Caco-2 (cell line): ENCODE measurements at regions not wholly inside any gene's neighbourhood (a gene's known extent, or its start where the extent isn't known, plus 50 kb on each side); places are given as distances from the start of the nearest gene placed in this dataset.

Source experiments
- BruUV-seq: library from RNA; stranded (reverse); fragments of 400-500 nt; replicated peaks from 2 replicates; lab custom pipeline; 2021; lab: Mats Ljungman, UMichigan
- CTCF ChIA-PET: fragments of 300-600 bp; sonication (Branson Sonifier 250); formaldehyde crosslinking; loops from one replicate; lab custom pipeline; 2022; ENCODE audit warnings: antibody characterized with exemption; lab: Charles Lee
- POLR2A ChIA-PET: fragments of 300-600 bp; sonication (Branson Sonifier 250); formaldehyde crosslinking; loops from one replicate; lab custom pipeline; 2022; ENCODE audit warnings: antibody characterized with exemption; lab: Charles Lee
- DNase-seq, 2 experiments: peaks; one replicate each; pipeline versions ENCODE4 v3.0.0 to v3.0.0-alpha.2; 2020 to 2022
- H3K27me3 ChIP-seq: replicated peaks from 2 replicates; pipeline ENCODE4 v1.6.0; 2011; ENCODE audit warnings: low read length; ENCODE audit not compliant: control insufficient read depth, insufficient read depth
- H3K36me3 ChIP-seq: 2 replicates; pipeline ENCODE4 v1.5.1; 2011; ENCODE audit warnings: low read length; ENCODE audit not compliant: control insufficient read depth, insufficient read depth
- H3K4me1 ChIP-seq: fragments of 250-450 bp; sonication (Bioruptor Pico); 2 replicates; pipeline ENCODE4 v1.5.1; 2020; ENCODE audit warnings: mild to moderate bottlenecking
- H3K4me3 ChIP-seq: 2 replicates; pipeline ENCODE4 v1.5.1; 2011; ENCODE audit warnings: low read depth, mild to moderate bottlenecking, control low read depth, low read length
- H3K9me3 ChIP-seq: fragments of 250-450 bp; sonication (Bioruptor Pico); 2 replicates; pipeline ENCODE4 v1.5.1; 2020; ENCODE audit warnings: mild to moderate bottlenecking, moderate library complexity
- H3K27ac Mint-ChIP-seq: one replicate; pipeline ENCODE4 v1.8.0; 2022; ENCODE audit warnings: mixed read lengths; ENCODE audit not compliant: unreplicated experiment
- H3K27me3 Mint-ChIP-seq: one replicate; pipeline ENCODE4 v1.8.0; 2022; ENCODE audit warnings: mixed read lengths; ENCODE audit not compliant: insufficient read depth, unreplicated experiment
- H3K36me3 Mint-ChIP-seq: one replicate; pipeline ENCODE4 v1.8.0; 2022; ENCODE audit warnings: mild to moderate bottlenecking, mixed read lengths; ENCODE audit not compliant: insufficient read depth, unreplicated experiment
- H3K4me1 Mint-ChIP-seq: one replicate; pipeline ENCODE4 v1.8.0; 2022; ENCODE audit warnings: low read depth, mixed read lengths; ENCODE audit not compliant: unreplicated experiment
- H3K4me3 Mint-ChIP-seq: one replicate; pipeline ENCODE4 v1.8.0; 2022; ENCODE audit warnings: mild to moderate bottlenecking, moderate library complexity, mixed read lengths; ENCODE audit not compliant: unreplicated experiment
- H3K9me3 Mint-ChIP-seq: one replicate; pipeline ENCODE4 v1.8.0; 2022; ENCODE audit warnings: mixed read lengths; ENCODE audit not compliant: unreplicated experiment
- intact Hi-C: fragments of 100-400 bp; cut with micrococcal nuclease; formaldehyde crosslinking; loops from one replicate; pipeline ENCODE4 v1.10.0; 2022; ENCODE audit not compliant: unreplicated experiment
- TF ChIP-seq, protein P1 (sequence below), 2 experiments: fragments of 200-600 bp in 1 of 2; IDR thresholded peaks; 1 replicate in 1 of 2; 2 replicates in 1 of 2; pipeline versions ENCODE4 v1.5.1 to v1.8.0; 2011 to 2022; ENCODE audit warnings: antibody characterized with exemption in 1 of 2, control low read depth in 1 of 2, inconsistent platforms in 1 of 2, low read depth in 1 of 2, low read length in 1 of 2, mild to moderate bottlenecking in 1 of 2, moderate library complexity in 1 of 2; ENCODE audit not compliant: insufficient read depth in 1 of 2, severe bottlenecking in 1 of 2, unreplicated experiment in 1 of 2

DNA sequence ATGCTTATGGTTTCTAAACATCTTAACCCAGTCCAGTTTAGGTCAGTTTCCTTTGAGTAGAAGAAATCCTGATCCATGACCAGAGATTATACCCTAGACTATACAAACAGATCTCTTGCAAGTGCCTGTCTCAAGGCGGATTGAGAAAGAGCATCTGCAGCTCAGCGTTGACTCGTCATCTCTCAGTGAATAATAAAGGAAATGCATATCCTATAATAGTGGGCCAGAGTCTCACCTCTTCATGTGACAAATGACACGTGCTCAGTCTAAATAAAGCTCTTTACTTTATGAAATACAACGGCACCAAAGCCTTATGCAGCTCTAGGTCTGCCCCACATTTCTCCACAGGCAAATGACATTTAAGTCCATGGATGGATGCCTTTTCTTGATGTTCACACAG is 179.4 kb upstream of the NR3C1 start:
- DNase-seq, result no peak
- no peaks in the 10 kb centered on the region for H3K27me3 Mint-ChIP-seq
- no peak overlapping the region for H3K27ac Mint-ChIP-seq
- ChIA-PET CTCF (no interaction called here), POLR2A (no interaction called here)
- Histone ChIP-seq H3K4me1 (peaks cover 24% of the 10 kb centered on the region), H3K36me3 (no peaks in the 10 kb centered on the region), H3K9me3 (no peaks in the 10 kb centered on the region), H3K4me3 (no peak overlapping the region), H3K27me3 (no peaks in the 10 kb centered on the region)
- TF ChIP-seq, protein P1, sequence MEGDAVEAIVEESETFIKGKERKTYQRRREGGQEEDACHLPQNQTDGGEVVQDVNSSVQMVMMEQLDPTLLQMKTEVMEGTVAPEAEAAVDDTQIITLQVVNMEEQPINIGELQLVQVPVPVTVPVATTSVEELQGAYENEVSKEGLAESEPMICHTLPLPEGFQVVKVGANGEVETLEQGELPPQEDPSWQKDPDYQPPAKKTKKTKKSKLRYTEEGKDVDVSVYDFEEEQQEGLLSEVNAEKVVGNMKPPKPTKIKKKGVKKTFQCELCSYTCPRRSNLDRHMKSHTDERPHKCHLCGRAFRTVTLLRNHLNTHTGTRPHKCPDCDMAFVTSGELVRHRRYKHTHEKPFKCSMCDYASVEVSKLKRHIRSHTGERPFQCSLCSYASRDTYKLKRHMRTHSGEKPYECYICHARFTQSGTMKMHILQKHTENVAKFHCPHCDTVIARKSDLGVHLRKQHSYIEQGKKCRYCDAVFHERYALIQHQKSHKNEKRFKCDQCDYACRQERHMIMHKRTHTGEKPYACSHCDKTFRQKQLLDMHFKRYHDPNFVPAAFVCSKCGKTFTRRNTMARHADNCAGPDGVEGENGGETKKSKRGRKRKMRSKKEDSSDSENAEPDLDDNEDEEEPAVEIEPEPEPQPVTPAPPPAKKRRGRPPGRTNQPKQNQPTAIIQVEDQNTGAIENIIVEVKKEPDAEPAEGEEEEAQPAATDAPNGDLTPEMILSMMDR (IDR thresholded peaks at IDR 0.05; ENCODE audit: insufficient read depth in 1 of 2, low read depth in 1 of 2, low read length in 1 of 2, severe bottlenecking in 1 of 2, unreplicated experiment in 1 of 2), result no peak
- BruUV-seq, result no TSS peak
- H3K36me3 Mint-ChIP-seq, result no peaks in the 10 kb centered on the region
- intact Hi-C loops, result no loop called here
- peaks cover 47% of the 10 kb centered on the region for H3K4me1 Mint-ChIP-seq
- no peak overlapping the region for H3K4me3 Mint-ChIP-seq
- H3K9me3 Mint-ChIP-seq, result no peaks in the 10 kb centered on the region

DNA sequence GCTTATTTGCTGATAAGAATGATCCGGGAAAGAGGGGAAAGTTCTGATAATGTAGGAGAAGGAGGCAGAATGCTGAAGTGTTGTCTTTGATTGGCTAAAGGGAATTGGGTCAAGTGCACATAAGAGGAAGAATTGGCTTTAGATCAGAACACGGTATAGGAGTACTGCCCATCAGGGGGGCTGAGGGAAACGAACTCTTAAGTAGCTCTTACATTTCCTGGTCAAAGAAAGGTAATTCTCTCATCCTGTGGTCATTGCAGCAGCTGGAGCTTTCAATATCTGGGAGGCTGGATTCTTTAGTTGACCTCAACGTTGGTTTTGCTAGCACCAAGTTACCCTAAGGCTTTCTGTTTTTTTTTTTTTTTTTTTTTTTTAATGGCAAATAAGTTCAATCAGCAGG is 178.7 kb upstream of the NR3C1 start:
- no peak for DNase-seq
- Mint-ChIP-seq H3K36me3 (no peaks in the 10 kb centered on the region), H3K27me3 (no peaks in the 10 kb centered on the region), H3K4me1 (peaks cover 41% of the 10 kb centered on the region), H3K9me3 (no peaks in the 10 kb centered on the region), H3K27ac (peak overlapping the region; percentile 27), H3K4me3 (no peak overlapping the region)
- BruUV-seq, result no TSS peak
- POLR2A ChIA-PET, result no interaction called here
- Histone ChIP-seq H3K36me3 (no peaks in the 10 kb centered on the region), H3K27me3 (no peaks in the 10 kb centered on the region), H3K9me3 (no peaks in the 10 kb centered on the region), H3K4me1 (peaks cover 22% of the 10 kb centered on the region), H3K4me3 (no peak overlapping the region)
- CTCF ChIA-PET, result no interaction called here
- TF ChIP-seq, protein P1 (IDR thresholded peaks at IDR 0.05; ENCODE audit: insufficient read depth in 1 of 2, low read depth in 1 of 2, low read length in 1 of 2, severe bottlenecking in 1 of 2, unreplicated experiment in 1 of 2), result no peak
- intact Hi-C loops, result no loop called here

DNA sequence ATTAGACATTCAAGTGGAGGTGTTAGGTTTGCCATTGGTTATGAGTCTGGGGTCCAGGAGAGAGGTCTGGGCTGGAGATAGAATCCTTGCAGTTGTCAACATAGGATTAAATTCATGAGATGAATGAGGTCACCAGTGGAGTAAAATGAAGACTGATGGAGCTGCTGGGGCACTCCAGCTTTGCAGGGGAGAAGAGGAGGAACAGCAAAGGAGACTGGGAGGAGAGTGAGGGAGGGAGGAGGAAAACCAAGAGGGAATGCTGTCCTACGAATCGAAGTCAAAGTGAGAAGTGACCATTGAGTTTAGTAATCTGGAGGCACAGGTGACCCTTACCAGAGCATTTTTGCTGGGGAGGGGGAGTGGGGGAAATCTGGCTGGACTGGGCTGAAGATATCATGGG is 178.2 kb upstream of the NR3C1 start:
- ChIA-PET POLR2A (no interaction called here), CTCF (no interaction called here)
- Histone ChIP-seq H3K36me3 (no peaks in the 10 kb centered on the region), H3K4me1 (peaks cover 17% of the 10 kb centered on the region), H3K9me3 (no peaks in the 10 kb centered on the region), H3K4me3 (no peak overlapping the region), H3K27me3 (no peaks in the 10 kb centered on the region)
- peak overlapping the region; percentile 27 for H3K27ac Mint-ChIP-seq
- no peaks in the 10 kb centered on the region for H3K9me3 Mint-ChIP-seq
- intact Hi-C loops, result no loop called here
- H3K36me3 Mint-ChIP-seq, result no peaks in the 10 kb centered on the region
- H3K4me3 Mint-ChIP-seq, result no peak overlapping the region
- DNase-seq, result no peak
- TF ChIP-seq, protein P1 (IDR thresholded peaks at IDR 0.05; ENCODE audit: insufficient read depth in 1 of 2, low read depth in 1 of 2, low read length in 1 of 2, severe bottlenecking in 1 of 2, unreplicated experiment in 1 of 2), result no peak
- H3K4me1 Mint-ChIP-seq, result peaks cover 36% of the 10 kb centered on the region
- H3K27me3 Mint-ChIP-seq, result no peaks in the 10 kb centered on the region
- BruUV-seq, result no TSS peak
